Breast epithelium (tissue), 4 donors: ENCODE measurements at regions not wholly inside any gene's neighbourhood (a gene's known extent, or its start where the extent isn't known, plus 50 kb on each side); places are given as distances from the start of the nearest gene placed in this dataset.
"Not testable (repeated sequence)": the region's sequence is repeated elsewhere in the genome, so short reads cannot be mapped to it uniquely, and the experiment has no call there.

Experiments
- DNase-seq, 2 donors: peaks; one replicate each; pipeline ENCODE4 v3.0.0-alpha.2; 2019; ENCODE audit warnings: low spot score in 2 of 2
- H3K27ac ChIP-seq, 2 donors: fragments of 200-600 bp; sonication (generic) in 1 of 2; one replicate each; pipeline ENCODE4 v1.5.1; 2016 to 2019; ENCODE audit warnings: mild to moderate bottlenecking in 1 of 2
- H3K27me3 ChIP-seq, 2 donors: fragments of 200-600 bp; sonication (generic) in 1 of 2; one replicate each; pipeline versions ENCODE4 v1.5.1 to v1.6.0; 2017 to 2019; ENCODE audit warnings: control low read depth in 1 of 2, mild to moderate bottlenecking in 1 of 2
- H3K36me3 ChIP-seq: fragments of 200-600 bp; one replicate; pipeline ENCODE4 v1.5.1; 2019
- H3K4me1 ChIP-seq, 2 donors: fragments of 200-600 bp; sonication (generic); one replicate each; pipeline ENCODE4 v1.5.1; 2016 to 2019; ENCODE audit warnings: control low read depth in 1 of 2
- H3K4me3 ChIP-seq, 3 donors: fragments of 200-600 bp; sonication (generic); 1 replicate in 2 of 3; 2 replicates in 1 of 3; pipeline ENCODE4 v1.5.1; 2016 to 2019; ENCODE audit warnings: mild to moderate bottlenecking in 3 of 3, moderate library complexity in 2 of 3
- H3K9me3 ChIP-seq, 2 donors: fragments of 200-600 bp; sonication (generic) in 1 of 2; one replicate each; pipeline ENCODE4 v1.5.1; 2016 to 2019; ENCODE audit warnings: control low read depth in 1 of 2
- POLR2A ChIP-seq: fragments of 450-650 bp; IDR thresholded peaks from one replicate; pipeline ENCODE4 v1.6.1; 2016; ENCODE audit warnings: antibody characterized with exemption, mild to moderate bottlenecking, moderate library complexity
- POLR2AphosphoS5 ChIP-seq, 3 donors: sonication (generic); formaldehyde crosslinking; IDR thresholded peaks; one replicate each; pipeline ENCODE4 v1.6.1; 2017; ENCODE audit warnings: antibody characterized with exemption in 3 of 3
- intact Hi-C: fragments of 100-400 bp; cut with DNase I; formaldehyde crosslinking; loops from one replicate; pipeline ENCODE4 v1.15.1; 2023; ENCODE audit warnings: low total_unique reads
- TF ChIP-seq, protein P1 (sequence below), 3 donors: fragments of 450-650 bp; IDR thresholded peaks; one replicate each; pipeline ENCODE4 v1.5.1; 2016 to 2017; ENCODE audit warnings: antibody characterized with exemption in 3 of 3, mild to moderate bottlenecking in 3 of 3, moderate library complexity in 3 of 3

DNA sequence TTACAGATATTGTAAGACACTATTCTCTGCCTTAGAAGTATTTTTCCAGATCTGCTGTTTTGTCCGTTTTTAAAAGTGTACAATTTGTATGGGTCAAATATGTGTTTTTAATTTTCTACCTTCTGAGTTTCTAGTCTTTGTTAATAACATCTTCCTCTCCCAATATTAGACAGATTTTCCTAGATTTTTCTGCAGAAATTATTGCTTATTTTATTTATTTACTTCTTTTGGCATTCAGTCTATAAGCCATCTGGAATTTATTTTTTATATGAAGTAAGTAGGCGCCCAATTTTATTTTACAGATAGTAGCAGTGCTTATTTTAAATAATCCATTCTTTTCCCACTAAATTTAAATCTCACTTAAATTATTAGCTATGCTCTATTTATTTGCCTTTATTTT, 103.1 kb upstream of the PLEKHG1 start:
- Histone ChIP-seq H3K27ac (no peak overlapping the region), H3K36me3 (no peaks in the 10 kb centered on the region), H3K4me1 (no peaks in the 10 kb centered on the region), H3K4me3 (no peak overlapping the region), H3K9me3 (no peaks in the 10 kb centered on the region), H3K27me3 (no peaks in the 10 kb centered on the region)
- intact Hi-C loops, result no loop called here
- no peak for TF ChIP-seq POLR2A
- DNase-seq, result no peak

DNA sequence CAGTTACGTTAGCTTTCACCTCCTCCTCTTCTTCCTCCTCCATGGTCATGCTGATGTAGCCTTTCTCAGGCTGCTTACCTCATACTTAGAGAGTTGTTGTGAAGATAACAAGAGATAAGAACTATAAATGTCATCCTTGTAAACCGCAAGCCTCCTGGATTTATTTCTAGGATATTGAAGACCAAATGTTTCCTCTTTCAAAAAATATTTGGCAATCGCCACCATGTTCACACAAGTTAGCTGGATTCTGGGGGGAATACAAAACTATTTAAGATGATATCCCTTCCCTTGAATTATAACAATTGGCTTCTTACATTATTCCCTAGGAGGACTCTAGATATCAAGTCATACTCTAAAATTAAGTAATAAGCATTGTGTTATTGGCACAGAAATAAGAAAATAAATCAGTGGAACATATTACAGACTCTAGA, 99.8 kb upstream of the PLEKHG1 start:
- no peak overlapping the region for H3K27ac ChIP-seq
- DNase-seq, result no peak
- no peaks in the 10 kb centered on the region for H3K9me3 ChIP-seq
- H3K27me3 ChIP-seq, result no peaks in the 10 kb centered on the region
- no peak overlapping the region for H3K4me3 ChIP-seq
- no peaks in the 10 kb centered on the region for H3K36me3 ChIP-seq
- H3K4me1 ChIP-seq, result no peaks in the 10 kb centered on the region
- TF ChIP-seq POLR2AphosphoS5 (IDR thresholded peaks at IDR 0.05), result no peak
- TF ChIP-seq, protein P1, sequence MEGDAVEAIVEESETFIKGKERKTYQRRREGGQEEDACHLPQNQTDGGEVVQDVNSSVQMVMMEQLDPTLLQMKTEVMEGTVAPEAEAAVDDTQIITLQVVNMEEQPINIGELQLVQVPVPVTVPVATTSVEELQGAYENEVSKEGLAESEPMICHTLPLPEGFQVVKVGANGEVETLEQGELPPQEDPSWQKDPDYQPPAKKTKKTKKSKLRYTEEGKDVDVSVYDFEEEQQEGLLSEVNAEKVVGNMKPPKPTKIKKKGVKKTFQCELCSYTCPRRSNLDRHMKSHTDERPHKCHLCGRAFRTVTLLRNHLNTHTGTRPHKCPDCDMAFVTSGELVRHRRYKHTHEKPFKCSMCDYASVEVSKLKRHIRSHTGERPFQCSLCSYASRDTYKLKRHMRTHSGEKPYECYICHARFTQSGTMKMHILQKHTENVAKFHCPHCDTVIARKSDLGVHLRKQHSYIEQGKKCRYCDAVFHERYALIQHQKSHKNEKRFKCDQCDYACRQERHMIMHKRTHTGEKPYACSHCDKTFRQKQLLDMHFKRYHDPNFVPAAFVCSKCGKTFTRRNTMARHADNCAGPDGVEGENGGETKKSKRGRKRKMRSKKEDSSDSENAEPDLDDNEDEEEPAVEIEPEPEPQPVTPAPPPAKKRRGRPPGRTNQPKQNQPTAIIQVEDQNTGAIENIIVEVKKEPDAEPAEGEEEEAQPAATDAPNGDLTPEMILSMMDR (IDR thresholded peaks at IDR 0.05), result no peak
- TF ChIP-seq POLR2A, result no peak
- intact Hi-C loops, result no loop called here

DNA sequence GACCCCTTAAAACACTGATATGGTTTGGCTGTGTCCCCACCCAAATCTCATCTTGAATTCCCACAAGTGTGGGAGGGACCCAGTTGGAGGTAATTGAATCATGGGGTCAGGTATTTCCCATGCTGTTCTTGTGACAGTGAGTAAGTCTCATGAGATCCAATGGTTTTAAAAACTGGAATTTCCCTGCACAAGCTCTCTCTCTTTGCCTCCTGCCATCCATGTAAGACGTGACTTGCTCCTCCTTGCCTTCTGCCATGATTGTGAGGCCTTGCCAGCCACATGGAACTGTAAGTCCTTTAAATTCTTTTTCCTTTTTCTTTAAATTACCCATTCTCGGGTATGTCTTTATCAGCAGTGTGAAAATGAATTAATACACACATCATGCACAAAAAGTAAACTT, 99.1 kb upstream of the PLEKHG1 start:
- H3K36me3 ChIP-seq, DNase-seq, H3K9me3 ChIP-seq, H3K4me3 ChIP-seq, H3K4me1 ChIP-seq, H3K27ac ChIP-seq, H3K27me3 ChIP-seq, intact Hi-C loops: not testable (repeated sequence)

DNA sequence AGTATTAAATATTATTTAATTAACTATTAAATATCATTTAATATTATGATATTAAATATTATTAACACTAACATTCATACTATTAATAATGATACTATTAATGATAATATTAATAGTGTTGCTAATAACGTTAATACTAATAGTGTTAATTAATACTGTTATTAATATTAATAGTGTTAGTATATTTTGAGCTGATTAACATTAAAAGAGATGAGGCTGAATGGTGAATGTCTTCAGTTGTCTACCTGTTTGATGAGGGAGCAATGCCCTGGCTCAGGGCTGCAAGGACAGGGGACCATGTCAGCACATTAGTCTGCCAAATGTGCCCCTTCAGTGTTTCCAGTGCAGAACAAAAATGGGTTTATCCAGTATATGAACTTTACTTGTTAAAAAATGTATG, 96.6 kb upstream of the PLEKHG1 start:
- TF ChIP-seq, protein P1 (IDR thresholded peaks at IDR 0.05), result no peak
- TF ChIP-seq POLR2A, result no peak
- no peak for TF ChIP-seq POLR2AphosphoS5 (IDR thresholded peaks at IDR 0.05)
- H3K27ac ChIP-seq, result no peak overlapping the region
- H3K9me3 ChIP-seq, result no peaks in the 10 kb centered on the region
- no peaks in the 10 kb centered on the region for H3K36me3 ChIP-seq
- intact Hi-C loops, result no loop called here
- no peak overlapping the region for H3K4me3 ChIP-seq
- H3K27me3 ChIP-seq, result no peaks in the 10 kb centered on the region
- no peaks in the 10 kb centered on the region for H3K4me1 ChIP-seq
- no peak for DNase-seq

DNA sequence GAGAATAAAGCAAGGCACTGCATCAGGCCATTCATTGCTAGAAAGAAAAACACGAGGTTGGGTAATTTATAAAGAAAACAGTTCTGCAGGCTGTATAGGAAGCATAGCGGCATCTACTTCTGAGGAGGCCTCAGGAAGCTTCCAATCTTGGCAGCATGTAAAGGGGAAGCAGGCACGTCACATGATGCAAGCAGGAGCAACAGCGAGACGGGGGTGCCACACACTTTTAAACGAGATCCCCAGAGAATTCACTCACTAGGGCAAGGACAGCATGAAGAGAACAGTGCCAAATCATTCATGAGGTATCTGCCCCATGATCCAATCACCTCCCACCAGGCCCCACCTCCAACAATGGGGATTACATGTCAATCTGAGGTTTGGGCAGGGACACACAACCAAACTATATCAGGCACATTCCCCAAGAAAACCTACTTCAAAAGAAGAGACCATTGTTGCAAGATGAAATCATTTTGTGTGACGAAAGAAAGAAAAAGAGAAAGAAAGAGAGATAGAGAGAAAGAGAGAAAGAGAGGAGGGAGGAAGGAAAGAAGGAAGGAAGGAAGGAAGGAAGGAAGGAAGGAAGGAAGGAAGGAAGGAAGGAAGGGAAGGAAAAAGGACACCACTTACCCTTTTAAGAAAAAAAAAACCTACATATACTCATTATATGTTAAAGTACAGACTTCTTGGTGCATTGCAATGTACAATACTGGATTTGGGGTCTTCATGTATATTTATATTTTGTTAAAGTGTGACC, 95.9 kb upstream of the PLEKHG1 start:
- no peak overlapping the region for H3K27ac ChIP-seq
- H3K9me3 ChIP-seq, result no peaks in the 10 kb centered on the region
- no peaks in the 10 kb centered on the region for H3K36me3 ChIP-seq
- intact Hi-C loops, result no loop called here
- no peaks in the 10 kb centered on the region for H3K27me3 ChIP-seq
- TF ChIP-seq POLR2A (no peak), POLR2AphosphoS5 (IDR thresholded peaks at IDR 0.05) (no peak)
- TF ChIP-seq, protein P1 (IDR thresholded peaks at IDR 0.05), result no peak
- DNase-seq, result no peak
- H3K4me3 ChIP-seq, result no peak overlapping the region
- H3K4me1 ChIP-seq, result no peaks in the 10 kb centered on the region

DNA sequence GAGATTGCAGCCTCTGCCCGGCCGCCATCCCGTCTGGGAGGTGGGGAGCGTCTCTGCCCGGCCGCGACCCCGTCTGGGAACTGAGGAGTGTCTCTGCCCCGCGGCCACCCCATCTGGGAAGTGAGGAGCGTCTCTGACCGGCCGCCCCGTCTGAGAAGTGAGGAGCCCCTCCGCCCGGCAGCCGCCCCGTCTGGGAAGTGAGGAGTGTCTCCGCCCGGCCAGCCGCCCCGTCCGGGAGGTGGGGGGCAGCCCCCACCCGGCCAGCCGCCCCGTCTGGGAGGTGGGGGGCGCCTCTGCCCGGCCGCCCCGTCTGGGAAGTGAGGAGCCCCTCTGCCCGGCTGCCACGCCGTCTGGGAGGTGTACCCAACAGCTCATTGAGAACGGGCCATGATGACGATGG, 92.3 kb upstream of the PLEKHG1 start:
- DNase-seq, H3K27me3 ChIP-seq, H3K9me3 ChIP-seq, H3K27ac ChIP-seq, H3K4me3 ChIP-seq, H3K4me1 ChIP-seq, intact Hi-C loops, H3K36me3 ChIP-seq: not testable (repeated sequence)

DNA sequence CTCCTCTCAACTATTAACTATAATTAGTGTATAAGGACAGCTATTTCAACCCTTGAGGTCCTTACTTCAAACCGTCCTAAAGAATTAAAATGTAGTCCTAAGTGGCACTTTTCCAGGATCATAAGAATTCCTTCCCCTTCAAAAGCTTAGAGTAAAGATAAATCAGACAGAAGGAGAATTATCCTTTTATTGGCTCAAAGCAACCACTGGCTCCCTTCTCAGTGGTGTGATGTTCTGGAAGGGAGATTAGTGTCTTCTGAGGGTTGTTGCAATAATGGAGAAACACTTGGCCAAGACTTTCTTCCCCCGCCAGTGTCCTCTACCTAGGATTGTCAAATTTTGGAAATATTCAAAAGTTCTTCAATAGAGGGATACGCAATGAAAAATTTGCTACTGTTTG, 89.1 kb upstream of the PLEKHG1 start:
- intact Hi-C loops, result no loop called here
- TF ChIP-seq, protein P1 (IDR thresholded peaks at IDR 0.05), result no peak
- no peak for TF ChIP-seq POLR2AphosphoS5 (IDR thresholded peaks at IDR 0.05)
- no peak for TF ChIP-seq POLR2A
- no peak overlapping the region for H3K4me3 ChIP-seq
- no peaks in the 10 kb centered on the region for H3K27me3 ChIP-seq
- no peak overlapping the region for H3K27ac ChIP-seq
- H3K36me3 ChIP-seq, result no peaks in the 10 kb centered on the region
- no peaks in the 10 kb centered on the region for H3K9me3 ChIP-seq
- no peak for DNase-seq
- H3K4me1 ChIP-seq, result no peaks in the 10 kb centered on the region
